ENCODE measurements at regions not wholly inside any gene's neighbourhood (a gene's known extent, or its start where the extent isn't known, plus 50 kb on each side); places are given as distances from the start of the nearest gene placed in this dataset.

DNA sequence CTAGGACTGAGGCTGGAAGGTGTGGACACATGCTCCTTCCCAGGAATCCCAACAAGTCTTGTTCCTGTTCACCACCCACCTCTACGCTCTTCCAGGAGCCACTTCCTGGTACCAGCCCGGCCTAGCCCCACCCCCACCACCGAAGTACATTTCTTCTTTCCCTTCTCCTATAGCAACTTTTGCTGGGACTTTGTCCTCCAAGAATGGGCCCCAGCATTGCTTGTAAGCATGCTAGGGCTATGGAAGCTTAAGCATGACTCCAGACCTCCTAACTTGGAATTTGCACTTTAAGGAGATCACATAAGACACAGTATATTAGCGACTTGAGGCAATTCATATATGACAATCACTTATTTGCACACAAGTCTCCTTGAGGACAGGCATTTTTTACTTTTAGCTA lies 462.0 kb upstream of the ARID1B start:
- Histone ChIP-seq H3K27me3 (ENCODE audit: control insufficient read depth in 1 of 2, insufficient read depth in 2 of 2, low read length in 2 of 2) (no peaks in the 10 kb centered on the region), H3K4me3 (ENCODE audit: low read depth in 1 of 2, low read length in 2 of 2) (no peak overlapping the region), H3K27ac (ENCODE audit: low read depth in 2 of 2, low read length in 1 of 2) (no peak overlapping the region), H3K4me1 (ENCODE audit: control insufficient read depth in 2 of 2, insufficient read depth in 2 of 2, low read length in 1 of 2) (no peaks in the 10 kb centered on the region), H3K9me3 (ENCODE audit: control insufficient read depth in 2 of 2, insufficient read depth in 1 of 2, low read depth in 1 of 2, low read length in 1 of 2) (peaks cover 0 to 2% of the 10 kb centered on the region in 2 donors), H3K36me3 (ENCODE audit: control insufficient read depth in 2 of 2, insufficient read depth in 2 of 2, low read length in 1 of 2) (no peaks in the 10 kb centered on the region)
- 89% methylated on average over 4 of the region's 4 CpGs for WGBS, 2 donors

GRCh38 chr6:156313037-156313436 lies 464.1 kb upstream of the ARID1B start:
- no peaks in the 10 kb centered on the region for H3K27me3 ChIP-seq (ENCODE audit: control insufficient read depth in 1 of 2, insufficient read depth in 2 of 2, low read length in 2 of 2)
- H3K36me3 ChIP-seq (ENCODE audit: control insufficient read depth in 2 of 2, insufficient read depth in 2 of 2, low read length in 1 of 2) = no peaks in the 10 kb centered on the region
- WGBS, 2 donors = 89 to 91% methylated on average over 3 of the region's 3 CpGs
- H3K9me3 ChIP-seq (ENCODE audit: control insufficient read depth in 2 of 2, insufficient read depth in 1 of 2, low read depth in 1 of 2, low read length in 1 of 2) = peaks cover 0 to 2% of the 10 kb centered on the region in 2 donors
- H3K27ac ChIP-seq (ENCODE audit: low read depth in 2 of 2, low read length in 1 of 2) = no peak overlapping the region
- no peaks in the 10 kb centered on the region for H3K4me1 ChIP-seq (ENCODE audit: control insufficient read depth in 2 of 2, insufficient read depth in 2 of 2, low read length in 1 of 2)
- no peak overlapping the region for H3K4me3 ChIP-seq (ENCODE audit: low read depth in 1 of 2, low read length in 2 of 2)

GRCh38 chr6:156311291-156311690 lies 465.9 kb upstream of the ARID1B start:
- H3K27ac ChIP-seq (ENCODE audit: low read depth in 2 of 2, low read length in 1 of 2) = no peak overlapping the region
- no peaks in the 10 kb centered on the region for H3K36me3 ChIP-seq (ENCODE audit: control insufficient read depth in 2 of 2, insufficient read depth in 2 of 2, low read length in 1 of 2)
- H3K27me3 ChIP-seq (ENCODE audit: control insufficient read depth in 1 of 2, insufficient read depth in 2 of 2, low read length in 2 of 2) = no peaks in the 10 kb centered on the region
- no peaks in the 10 kb centered on the region for H3K9me3 ChIP-seq (ENCODE audit: control insufficient read depth in 2 of 2, insufficient read depth in 1 of 2, low read depth in 1 of 2, low read length in 1 of 2)
- H3K4me3 ChIP-seq (ENCODE audit: low read depth in 1 of 2, low read length in 2 of 2) = no peak overlapping the region
- H3K4me1 ChIP-seq (ENCODE audit: control insufficient read depth in 2 of 2, insufficient read depth in 2 of 2, low read length in 1 of 2) = no peaks in the 10 kb centered on the region

GRCh38 chr6:156310701-156311100 lies 466.5 kb upstream of the ARID1B start:
- Histone ChIP-seq H3K27ac (ENCODE audit: low read depth in 2 of 2, low read length in 1 of 2) (no peak overlapping the region), H3K36me3 (ENCODE audit: control insufficient read depth in 2 of 2, insufficient read depth in 2 of 2, low read length in 1 of 2) (no peaks in the 10 kb centered on the region), H3K4me1 (ENCODE audit: control insufficient read depth in 2 of 2, insufficient read depth in 2 of 2, low read length in 1 of 2) (no peaks in the 10 kb centered on the region), H3K27me3 (ENCODE audit: control insufficient read depth in 1 of 2, insufficient read depth in 2 of 2, low read length in 2 of 2) (no peaks in the 10 kb centered on the region), H3K4me3 (ENCODE audit: low read depth in 1 of 2, low read length in 2 of 2) (no peak overlapping the region), H3K9me3 (ENCODE audit: control insufficient read depth in 2 of 2, insufficient read depth in 1 of 2, low read depth in 1 of 2, low read length in 1 of 2) (no peaks in the 10 kb centered on the region)
- WGBS, 2 donors = 67 to 69% methylated on average over 6 of the region's 6 CpGs

DNA sequence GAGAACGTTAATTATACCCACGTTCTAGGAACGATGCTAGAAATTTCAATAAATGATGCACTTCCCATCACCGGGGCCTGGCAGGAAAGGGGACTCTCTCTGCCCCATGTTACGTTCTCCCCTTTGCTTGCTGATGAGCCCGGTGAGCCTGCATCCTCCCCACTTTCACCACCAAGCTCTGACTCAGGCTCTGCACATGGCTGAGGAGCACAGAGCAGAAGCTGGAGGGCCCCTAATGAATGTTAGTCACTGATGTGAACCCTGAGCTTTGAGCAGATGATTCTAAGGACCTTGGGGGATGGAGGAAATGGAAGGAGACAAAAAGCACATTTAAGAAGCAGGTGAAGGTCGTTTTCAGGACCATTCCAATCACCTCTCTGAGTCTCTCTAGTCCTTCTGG lies 468.2 kb upstream of the ARID1B start:
- Histone ChIP-seq H3K9me3 (ENCODE audit: control insufficient read depth in 2 of 2, insufficient read depth in 1 of 2, low read depth in 1 of 2, low read length in 1 of 2) (no peaks in the 10 kb centered on the region), H3K27ac (ENCODE audit: low read depth in 2 of 2, low read length in 1 of 2) (no peak overlapping the region), H3K36me3 (ENCODE audit: control insufficient read depth in 2 of 2, insufficient read depth in 2 of 2, low read length in 1 of 2) (no peaks in the 10 kb centered on the region), H3K27me3 (ENCODE audit: control insufficient read depth in 1 of 2, insufficient read depth in 2 of 2, low read length in 2 of 2) (no peaks in the 10 kb centered on the region), H3K4me3 (ENCODE audit: low read depth in 1 of 2, low read length in 2 of 2) (no peak overlapping the region), H3K4me1 (ENCODE audit: control insufficient read depth in 2 of 2, insufficient read depth in 2 of 2, low read length in 1 of 2) (no peaks in the 10 kb centered on the region)
- 84 to 88% methylated on average over 7 of the region's 7 CpGs for WGBS, 2 donors

DNA sequence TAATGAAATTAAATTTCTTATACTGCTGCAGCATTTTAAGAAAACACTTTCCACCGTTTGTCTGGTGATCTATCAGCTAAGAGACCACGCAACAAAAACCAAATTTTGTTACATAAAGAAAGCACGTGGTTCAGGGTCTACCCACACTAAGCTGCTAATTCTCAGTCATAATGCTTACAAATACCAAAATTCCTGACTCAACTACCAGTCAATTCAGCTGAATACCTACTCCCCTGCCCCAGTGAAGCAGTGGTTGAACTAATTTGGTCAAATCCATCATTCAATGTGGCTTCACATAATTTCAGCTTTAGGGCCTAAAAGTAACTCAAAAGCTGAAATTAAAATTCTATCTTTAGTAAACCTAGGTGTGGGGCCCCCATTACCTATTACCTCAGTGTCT lies 468.6 kb upstream of the ARID1B start:
- no peaks in the 10 kb centered on the region for H3K36me3 ChIP-seq (ENCODE audit: control insufficient read depth in 2 of 2, insufficient read depth in 2 of 2, low read length in 1 of 2)
- H3K9me3 ChIP-seq (ENCODE audit: control insufficient read depth in 2 of 2, insufficient read depth in 1 of 2, low read depth in 1 of 2, low read length in 1 of 2) = no peaks in the 10 kb centered on the region
- no peaks in the 10 kb centered on the region for H3K4me1 ChIP-seq (ENCODE audit: control insufficient read depth in 2 of 2, insufficient read depth in 2 of 2, low read length in 1 of 2)
- no peak overlapping the region for H3K4me3 ChIP-seq (ENCODE audit: low read depth in 1 of 2, low read length in 2 of 2)
- no peak overlapping the region for H3K27ac ChIP-seq (ENCODE audit: low read depth in 2 of 2, low read length in 1 of 2)
- WGBS, 2 donors = 70 to 78% methylated on average over 3 of the region's 3 CpGs
- no peaks in the 10 kb centered on the region for H3K27me3 ChIP-seq (ENCODE audit: control insufficient read depth in 1 of 2, insufficient read depth in 2 of 2, low read length in 2 of 2)

DNA sequence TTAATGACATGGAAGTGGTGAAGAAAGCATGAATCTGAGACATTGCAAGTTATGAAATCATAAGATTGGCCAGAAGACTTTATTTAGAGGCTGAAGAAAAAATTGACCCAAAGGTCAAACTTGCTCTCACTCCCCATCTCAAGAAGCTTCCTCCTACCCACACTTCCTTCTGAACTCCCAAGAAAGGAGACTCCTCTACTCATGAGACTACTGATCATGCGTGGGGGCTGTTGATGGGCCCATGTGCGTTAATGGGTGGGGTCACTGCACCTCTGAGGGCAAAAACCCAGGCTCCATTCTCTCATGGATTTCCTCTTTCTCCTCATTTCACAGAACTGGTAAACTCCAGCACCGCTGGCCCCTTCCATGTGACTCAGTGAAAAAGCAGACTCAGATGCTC lies 470.6 kb upstream of the ARID1B start:
- Histone ChIP-seq H3K27me3 (ENCODE audit: control insufficient read depth in 1 of 2, insufficient read depth in 2 of 2, low read length in 2 of 2) (no peaks in the 10 kb centered on the region), H3K27ac (ENCODE audit: low read depth in 2 of 2, low read length in 1 of 2) (no peak overlapping the region), H3K9me3 (ENCODE audit: control insufficient read depth in 2 of 2, insufficient read depth in 1 of 2, low read depth in 1 of 2, low read length in 1 of 2) (no peaks in the 10 kb centered on the region), H3K4me3 (ENCODE audit: low read depth in 1 of 2, low read length in 2 of 2) (no peak overlapping the region), H3K36me3 (ENCODE audit: control insufficient read depth in 2 of 2, insufficient read depth in 2 of 2, low read length in 1 of 2) (no peaks in the 10 kb centered on the region), H3K4me1 (ENCODE audit: control insufficient read depth in 2 of 2, insufficient read depth in 2 of 2, low read length in 1 of 2) (no peaks in the 10 kb centered on the region)
- WGBS, 2 donors = 96 to 100% methylated on average over 3 of the region's 3 CpGs

DNA sequence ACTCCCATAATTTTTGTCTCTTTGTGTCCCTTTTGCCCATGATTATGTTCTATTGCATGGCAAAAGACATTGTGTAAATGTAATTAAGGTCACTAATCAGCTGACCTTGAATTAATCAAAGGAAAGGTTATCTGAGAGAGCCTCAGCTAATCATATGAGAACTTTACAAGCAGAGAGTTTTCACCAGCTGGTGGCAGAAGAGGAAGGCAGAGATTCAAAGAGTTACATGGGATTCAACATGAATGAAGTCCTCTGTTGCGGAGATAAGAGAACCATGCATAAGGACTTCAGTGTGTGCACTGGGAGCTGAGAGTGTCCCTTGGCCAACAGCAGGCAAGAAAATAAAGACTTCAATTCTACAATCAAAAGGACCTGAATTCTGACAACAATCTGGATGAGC lies 494.1 kb upstream of the ARID1B start:
- Histone ChIP-seq H3K4me3 (ENCODE audit: low read depth in 1 of 2, low read length in 2 of 2) (no peak overlapping the region), H3K36me3 (ENCODE audit: control insufficient read depth in 2 of 2, insufficient read depth in 2 of 2, low read length in 1 of 2) (no peaks in the 10 kb centered on the region), H3K4me1 (ENCODE audit: control insufficient read depth in 2 of 2, insufficient read depth in 2 of 2, low read length in 1 of 2) (no peaks in the 10 kb centered on the region), H3K27me3 (ENCODE audit: control insufficient read depth in 1 of 2, insufficient read depth in 2 of 2, low read length in 2 of 2) (no peaks in the 10 kb centered on the region), H3K27ac (ENCODE audit: low read depth in 2 of 2, low read length in 1 of 2) (no peak overlapping the region), H3K9me3 (ENCODE audit: control insufficient read depth in 2 of 2, insufficient read depth in 1 of 2, low read depth in 1 of 2, low read length in 1 of 2) (no peaks in the 10 kb centered on the region)
- 86 to 97% methylated on average over 1 of the region's 1 CpG for WGBS, 2 donors

DNA sequence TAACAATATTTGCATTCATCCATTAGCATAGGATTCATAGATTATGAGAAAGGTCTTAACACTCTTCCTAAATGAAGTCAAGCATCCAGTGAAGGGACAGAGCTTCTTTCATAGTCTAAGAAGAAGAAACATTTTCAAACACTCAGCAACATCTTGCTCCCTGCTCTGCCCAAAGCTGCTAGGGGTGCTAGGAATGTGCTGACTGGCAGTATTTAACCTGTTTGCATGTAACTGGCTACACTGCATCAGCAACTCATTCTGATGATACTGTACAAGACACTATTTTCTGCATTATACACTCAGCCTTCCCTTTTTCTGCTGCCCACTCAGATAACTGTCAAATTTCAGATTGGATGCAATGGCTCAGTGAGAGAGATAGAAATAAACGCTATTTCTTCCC lies 495.1 kb upstream of the ARID1B start:
- Histone ChIP-seq H3K27me3 (ENCODE audit: control insufficient read depth in 1 of 2, insufficient read depth in 2 of 2, low read length in 2 of 2) (no peaks in the 10 kb centered on the region), H3K27ac (ENCODE audit: low read depth in 2 of 2, low read length in 1 of 2) (no peak overlapping the region), H3K36me3 (ENCODE audit: control insufficient read depth in 2 of 2, insufficient read depth in 2 of 2, low read length in 1 of 2) (no peaks in the 10 kb centered on the region), H3K4me3 (ENCODE audit: low read depth in 1 of 2, low read length in 2 of 2) (no peak overlapping the region), H3K4me1 (ENCODE audit: control insufficient read depth in 2 of 2, insufficient read depth in 2 of 2, low read length in 1 of 2) (no peaks in the 10 kb centered on the region), H3K9me3 (ENCODE audit: control insufficient read depth in 2 of 2, insufficient read depth in 1 of 2, low read depth in 1 of 2, low read length in 1 of 2) (no peaks in the 10 kb centered on the region)
- WGBS, 2 donors = 40 to 55% methylated on average over 1 of the region's 1 CpG

GRCh38 chr6:156281266-156281665 lies 495.9 kb upstream of the ARID1B start:
- Histone ChIP-seq H3K27ac (ENCODE audit: low read depth in 2 of 2, low read length in 1 of 2) (no peak overlapping the region), H3K36me3 (ENCODE audit: control insufficient read depth in 2 of 2, insufficient read depth in 2 of 2, low read length in 1 of 2) (no peaks in the 10 kb centered on the region), H3K4me3 (ENCODE audit: low read depth in 1 of 2, low read length in 2 of 2) (no peak overlapping the region), H3K4me1 (ENCODE audit: control insufficient read depth in 2 of 2, insufficient read depth in 2 of 2, low read length in 1 of 2) (no peaks in the 10 kb centered on the region), H3K9me3 (ENCODE audit: control insufficient read depth in 2 of 2, insufficient read depth in 1 of 2, low read depth in 1 of 2, low read length in 1 of 2) (no peaks in the 10 kb centered on the region), H3K27me3 (ENCODE audit: control insufficient read depth in 1 of 2, insufficient read depth in 2 of 2, low read length in 2 of 2) (no peaks in the 10 kb centered on the region)
- WGBS, 2 donors = 71 to 75% methylated on average over 4 of the region's 4 CpGs
